ENCODE measurements at regions not wholly inside any gene's neighbourhood (a gene's known extent, or its start where the extent isn't known, plus 50 kb on each side); places are given as distances from the start of the nearest gene placed in this dataset.

GRCh38 chr19:29277102-29277501 lies 64.2 kb upstream of the UQCRFS1 start:
- in situ Hi-C loops (cut with HindIII; ENCODE audit: low pct_unique_long_range_greater_than_20kb, low sequenced_read_pairs) (no loop called here), intact Hi-C loops (cut with micrococcal nuclease; ENCODE audit: unreplicated experiment) (no loop called here)
- no peaks in the 10 kb centered on the region for H3K36me3 ChIP-seq (ENCODE audit: control insufficient read depth, insufficient read depth, low read length)
- no peak overlapping the region for H3K27ac ChIP-seq (ENCODE audit: low read length)
- POLR2A ChIA-PET, result no interaction called here
- TF ChIP-seq SIN3A (IDR thresholded peaks at IDR 0.05; ENCODE audit: borderline replicate concordance, insufficient read depth, low read depth, low read length), result no peak
- TF ChIP-seq, protein P1, sequence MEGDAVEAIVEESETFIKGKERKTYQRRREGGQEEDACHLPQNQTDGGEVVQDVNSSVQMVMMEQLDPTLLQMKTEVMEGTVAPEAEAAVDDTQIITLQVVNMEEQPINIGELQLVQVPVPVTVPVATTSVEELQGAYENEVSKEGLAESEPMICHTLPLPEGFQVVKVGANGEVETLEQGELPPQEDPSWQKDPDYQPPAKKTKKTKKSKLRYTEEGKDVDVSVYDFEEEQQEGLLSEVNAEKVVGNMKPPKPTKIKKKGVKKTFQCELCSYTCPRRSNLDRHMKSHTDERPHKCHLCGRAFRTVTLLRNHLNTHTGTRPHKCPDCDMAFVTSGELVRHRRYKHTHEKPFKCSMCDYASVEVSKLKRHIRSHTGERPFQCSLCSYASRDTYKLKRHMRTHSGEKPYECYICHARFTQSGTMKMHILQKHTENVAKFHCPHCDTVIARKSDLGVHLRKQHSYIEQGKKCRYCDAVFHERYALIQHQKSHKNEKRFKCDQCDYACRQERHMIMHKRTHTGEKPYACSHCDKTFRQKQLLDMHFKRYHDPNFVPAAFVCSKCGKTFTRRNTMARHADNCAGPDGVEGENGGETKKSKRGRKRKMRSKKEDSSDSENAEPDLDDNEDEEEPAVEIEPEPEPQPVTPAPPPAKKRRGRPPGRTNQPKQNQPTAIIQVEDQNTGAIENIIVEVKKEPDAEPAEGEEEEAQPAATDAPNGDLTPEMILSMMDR (IDR thresholded peaks at IDR 0.05), result no peak
- no peak for TF ChIP-seq TCF7L2 (IDR thresholded peaks at IDR 0.05; ENCODE audit: low read depth, low read length)
- TF ChIP-seq, protein P2, sequence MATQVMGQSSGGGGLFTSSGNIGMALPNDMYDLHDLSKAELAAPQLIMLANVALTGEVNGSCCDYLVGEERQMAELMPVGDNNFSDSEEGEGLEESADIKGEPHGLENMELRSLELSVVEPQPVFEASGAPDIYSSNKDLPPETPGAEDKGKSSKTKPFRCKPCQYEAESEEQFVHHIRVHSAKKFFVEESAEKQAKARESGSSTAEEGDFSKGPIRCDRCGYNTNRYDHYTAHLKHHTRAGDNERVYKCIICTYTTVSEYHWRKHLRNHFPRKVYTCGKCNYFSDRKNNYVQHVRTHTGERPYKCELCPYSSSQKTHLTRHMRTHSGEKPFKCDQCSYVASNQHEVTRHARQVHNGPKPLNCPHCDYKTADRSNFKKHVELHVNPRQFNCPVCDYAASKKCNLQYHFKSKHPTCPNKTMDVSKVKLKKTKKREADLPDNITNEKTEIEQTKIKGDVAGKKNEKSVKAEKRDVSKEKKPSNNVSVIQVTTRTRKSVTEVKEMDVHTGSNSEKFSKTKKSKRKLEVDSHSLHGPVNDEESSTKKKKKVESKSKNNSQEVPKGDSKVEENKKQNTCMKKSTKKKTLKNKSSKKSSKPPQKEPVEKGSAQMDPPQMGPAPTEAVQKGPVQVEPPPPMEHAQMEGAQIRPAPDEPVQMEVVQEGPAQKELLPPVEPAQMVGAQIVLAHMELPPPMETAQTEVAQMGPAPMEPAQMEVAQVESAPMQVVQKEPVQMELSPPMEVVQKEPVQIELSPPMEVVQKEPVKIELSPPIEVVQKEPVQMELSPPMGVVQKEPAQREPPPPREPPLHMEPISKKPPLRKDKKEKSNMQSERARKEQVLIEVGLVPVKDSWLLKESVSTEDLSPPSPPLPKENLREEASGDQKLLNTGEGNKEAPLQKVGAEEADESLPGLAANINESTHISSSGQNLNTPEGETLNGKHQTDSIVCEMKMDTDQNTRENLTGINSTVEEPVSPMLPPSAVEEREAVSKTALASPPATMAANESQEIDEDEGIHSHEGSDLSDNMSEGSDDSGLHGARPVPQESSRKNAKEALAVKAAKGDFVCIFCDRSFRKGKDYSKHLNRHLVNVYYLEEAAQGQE (IDR thresholded peaks at IDR 0.05; ENCODE audit: insufficient read depth in 1 of 2, low read depth in 2 of 2, low read length in 1 of 2), result no peak
- TF ChIP-seq POLR2AphosphoS5 (IDR thresholded peaks at IDR 0.05; ENCODE audit: low read depth, low read length), result no peak
- DNase-seq (ENCODE audit: low read depth, low spot score), result no peak
- ATAC-seq, result no peak
- no peak overlapping the region for H3K4me3 ChIP-seq (ENCODE audit: low read depth in 2 of 2, low read length in 2 of 2)
- CTCF ChIA-PET, result no interaction called here
- peaks cover 12% of the 10 kb centered on the region for H3K27me3 ChIP-seq (ENCODE audit: control insufficient read depth, insufficient read depth, low read length)
- BruUV-seq (replicated peaks), result no TSS peak
- no peaks in the 10 kb centered on the region for H3K9me3 ChIP-seq (ENCODE audit: control insufficient read depth, insufficient read depth, low read depth, low read length)
- 0 out of 2 replicates have a peak, but pooled peaks cover 3% of the 10 kb centered on the region for H3K4me1 ChIP-seq (ENCODE audit: control insufficient read depth, insufficient read depth, low read length)

DNA sequence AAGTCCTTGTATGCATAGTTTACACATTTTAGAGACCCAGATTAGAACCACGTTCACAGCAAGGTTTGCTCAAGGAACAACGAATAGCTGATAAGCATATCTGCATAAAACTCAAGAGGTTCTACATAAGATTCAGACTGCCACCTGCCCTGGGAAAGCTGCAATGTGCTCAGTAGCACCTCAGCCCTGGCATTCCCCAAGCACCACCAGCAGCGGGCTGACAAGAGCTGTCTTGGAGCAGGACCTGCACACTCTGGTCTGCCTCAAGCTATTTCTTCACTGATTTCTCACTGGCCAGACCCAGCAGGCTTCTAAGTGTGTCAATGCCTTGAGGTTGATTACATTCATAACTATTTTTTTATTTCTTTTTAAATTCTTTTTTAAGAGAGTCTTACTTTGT lies 65.8 kb upstream of the UQCRFS1 start:
- DNase-seq (ENCODE audit: low read depth, low spot score) (no peak), ATAC-seq (no peak)
- H3K4me3 ChIP-seq (ENCODE audit: low read depth in 2 of 2, low read length in 2 of 2), result no peak overlapping the region
- TF ChIP-seq, protein P2 (IDR thresholded peaks at IDR 0.05; ENCODE audit: insufficient read depth in 1 of 2, low read depth in 2 of 2, low read length in 1 of 2), result no peak
- no peak for TF ChIP-seq POLR2AphosphoS5 (IDR thresholded peaks at IDR 0.05; ENCODE audit: low read depth, low read length)
- TF ChIP-seq, protein P1 (IDR thresholded peaks at IDR 0.05), result no peak
- no peak for TF ChIP-seq SIN3A (IDR thresholded peaks at IDR 0.05; ENCODE audit: borderline replicate concordance, insufficient read depth, low read depth, low read length)
- TF ChIP-seq TCF7L2 (IDR thresholded peaks at IDR 0.05; ENCODE audit: low read depth, low read length), result no peak
- intact Hi-C loops (cut with micrococcal nuclease; ENCODE audit: unreplicated experiment), result no loop called here
- H3K27ac ChIP-seq (ENCODE audit: low read length), result no peak overlapping the region
- H3K4me1 ChIP-seq (ENCODE audit: control insufficient read depth, insufficient read depth, low read length), result 0 out of 2 replicates have a peak, but pooled peaks cover 3% of the 10 kb centered on the region
- in situ Hi-C loops (cut with HindIII; ENCODE audit: low pct_unique_long_range_greater_than_20kb, low sequenced_read_pairs), result no loop called here
- no peaks in the 10 kb centered on the region for H3K36me3 ChIP-seq (ENCODE audit: control insufficient read depth, insufficient read depth, low read length)
- H3K9me3 ChIP-seq (ENCODE audit: control insufficient read depth, insufficient read depth, low read depth, low read length), result no peaks in the 10 kb centered on the region
- no TSS peak for BruUV-seq (replicated peaks)
- H3K27me3 ChIP-seq (ENCODE audit: control insufficient read depth, insufficient read depth, low read length), result peaks cover 8% of the 10 kb centered on the region
- ChIA-PET POLR2A (no interaction called here), CTCF (no interaction called here)
